HG03354 (cell line): ENCODE measurements at regions not wholly inside any gene's neighbourhood (a gene's known extent, or its start where the extent isn't known, plus 50 kb on each side); places are given as distances from the start of the nearest gene placed in this dataset.

Experiments
- ATAC-seq: cut with Tn5 transposase; IDR thresholded peaks from one replicate; pipeline ENCODE4 v1.9.1; 2021; ENCODE audit warnings: mild to moderate bottlenecking; ENCODE audit not compliant: unreplicated experiment, poor library complexity, severe bottlenecking

GRCh38 chr6:126526547-126526946 lies 186.6 kb downstream of the CENPW start:
- no peak for ATAC-seq

GRCh38 chr6:126526996-126527606 lies 187.2 kb downstream of the CENPW start:
- no peak for ATAC-seq

- ATAC-seq, result no peak
Measured at GRCh38 chr6:126529637-126530362, 189.9 kb downstream of the CENPW start.

- ATAC-seq, result no peak
Measured at GRCh38 chr6:126530775-126531174, 190.9 kb downstream of the CENPW start.

- peak; percentile 28 for ATAC-seq
Measured at GRCh38 chr6:126531286-126531685, 191.4 kb downstream of the CENPW start.

GRCh38 chr6:126531840-126532239 lies 191.9 kb downstream of the CENPW start:
- ATAC-seq, result peak; percentile 85

GRCh38 chr6:126534401-126534800 lies 194.5 kb downstream of the CENPW start:
- no peak for ATAC-seq

- no peak for ATAC-seq
Measured at GRCh38 chr6:126535138-126535537, 195.2 kb downstream of the CENPW start.

GRCh38 chr6:126535595-126535994 lies 195.7 kb downstream of the CENPW start:
- ATAC-seq, result no peak

- ATAC-seq, result no peak
Measured at GRCh38 chr6:126537061-126537816, 197.3 kb downstream of the CENPW start.

GRCh38 chr6:126539022-126539421 lies 199.1 kb downstream of the CENPW start:
- ATAC-seq, result no peak

GRCh38 chr6:126540161-126540560 lies 200.2 kb downstream of the CENPW start:
- ATAC-seq, result no peak

- ATAC-seq, result no peak
Measured at GRCh38 chr6:126541806-126542491, 202.0 kb downstream of the CENPW start.

- no peak for ATAC-seq
Measured at GRCh38 chr6:126546541-126547120, 206.7 kb downstream of the CENPW start.

- no peak for ATAC-seq
Measured at GRCh38 chr6:126548300-126548699, 208.4 kb downstream of the CENPW start.

- no peak for ATAC-seq
Measured at GRCh38 chr6:126550323-126550722, 210.4 kb downstream of the CENPW start.

GRCh38 chr6:126551832-126552231 lies 211.9 kb downstream of the CENPW start:
- no peak for ATAC-seq

- no peak for ATAC-seq
Measured at GRCh38 chr6:126553854-126554253, 213.9 kb downstream of the CENPW start.

GRCh38 chr6:126570507-126570906 lies 230.6 kb downstream of the CENPW start:
- no peak for ATAC-seq

GRCh38 chr6:126574301-126574700 lies 234.4 kb downstream of the CENPW start:
- ATAC-seq, result no peak
